ENCODE measurements at regions not wholly inside any gene's neighbourhood (a gene's known extent, or its start where the extent isn't known, plus 50 kb on each side); places are given as distances from the start of the nearest gene placed in this dataset.

GRCh38 chr13:107690181-107690580 lies 525.2 kb downstream of the LIG4 start:
- TF ChIP-seq CTCF (conservative IDR thresholded peaks at IDR 0.05) (no peak), ZFX (IDR thresholded peaks at IDR 0.05) (no peak)

Data from C4-2B (cell line).